Dermis microvascular lymphatic vessel endothelial cell (primary cell): ENCODE measurements at regions not wholly inside any gene's neighbourhood (a gene's known extent, or its start where the extent isn't known, plus 50 kb on each side); places are given as distances from the start of the nearest gene placed in this dataset.

Source experiments
- DNase-seq, 2 donors: peaks; one replicate each; pipeline versions ENCODE4 v3.0.0 to v3.0.0-alpha.2; 2010; ENCODE audit warnings: low read depth in 2 of 2

- no peak for DNase-seq
These were observed 473.5 kb upstream of the RGMA start for GRCh38 chr15:93562395-93563123.

GRCh38 chr15:93557696-93558095 is 468.7 kb upstream of the RGMA start:
- no peak for DNase-seq

DNA sequence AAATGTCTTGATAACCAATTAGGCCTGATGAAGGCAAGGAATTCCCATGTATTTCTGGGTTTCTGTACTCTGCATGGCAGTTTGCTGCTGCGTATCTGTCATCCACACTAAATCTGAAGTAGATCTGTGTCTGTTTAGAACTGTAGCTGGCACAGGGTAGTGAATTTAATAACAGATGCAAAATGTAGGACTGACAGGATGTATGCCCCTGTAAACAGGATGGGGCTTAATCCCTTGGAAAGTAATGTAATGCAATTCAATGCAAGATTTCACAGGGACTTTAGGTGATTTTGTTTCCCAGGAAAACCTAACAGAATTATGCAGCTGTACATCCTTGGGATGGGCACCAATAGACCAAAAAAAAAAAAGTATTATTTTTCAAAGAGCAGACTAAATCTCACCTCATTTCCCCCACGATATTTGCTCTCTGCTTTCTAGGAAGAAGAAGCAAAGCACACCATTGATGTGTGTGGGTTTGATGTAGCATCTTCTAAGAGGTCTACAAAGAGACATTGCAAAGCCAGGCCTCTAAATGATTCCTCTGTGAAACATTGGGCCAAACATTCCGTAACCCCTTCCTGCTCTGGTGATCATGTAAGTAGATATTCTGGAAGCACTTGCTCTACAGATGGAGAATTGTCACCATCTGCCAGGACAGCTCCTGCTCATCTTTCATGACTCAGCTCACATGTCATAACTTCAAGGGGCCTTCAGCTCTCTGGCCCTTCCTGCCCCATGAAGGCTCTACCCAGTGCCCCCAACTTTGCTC is 464.3 kb upstream of the RGMA start:
- no peak for DNase-seq

DNA sequence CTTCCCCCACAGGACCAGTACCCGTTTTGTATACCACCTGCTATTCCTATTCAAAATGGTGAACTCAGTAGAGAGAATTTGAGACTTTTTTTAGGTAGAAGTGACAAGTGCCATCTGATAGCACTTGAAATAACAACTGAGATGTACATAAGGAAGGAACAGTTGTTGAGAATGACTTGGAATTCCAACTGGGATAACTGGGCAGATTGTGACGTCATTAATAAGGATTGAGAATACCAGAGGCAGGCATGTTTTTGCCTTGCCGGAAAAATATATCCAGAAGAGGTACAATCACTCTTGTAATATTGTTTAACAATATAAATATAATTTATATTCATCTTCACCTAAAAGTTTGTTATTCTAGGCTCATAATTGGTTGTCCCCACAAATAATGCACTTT is 454.1 kb upstream of the RGMA start:
- DNase-seq = no peak

- no peak for DNase-seq
These were observed 438.5 kb upstream of the RGMA start for GRCh38 chr15:93527374-93528050.

DNA sequence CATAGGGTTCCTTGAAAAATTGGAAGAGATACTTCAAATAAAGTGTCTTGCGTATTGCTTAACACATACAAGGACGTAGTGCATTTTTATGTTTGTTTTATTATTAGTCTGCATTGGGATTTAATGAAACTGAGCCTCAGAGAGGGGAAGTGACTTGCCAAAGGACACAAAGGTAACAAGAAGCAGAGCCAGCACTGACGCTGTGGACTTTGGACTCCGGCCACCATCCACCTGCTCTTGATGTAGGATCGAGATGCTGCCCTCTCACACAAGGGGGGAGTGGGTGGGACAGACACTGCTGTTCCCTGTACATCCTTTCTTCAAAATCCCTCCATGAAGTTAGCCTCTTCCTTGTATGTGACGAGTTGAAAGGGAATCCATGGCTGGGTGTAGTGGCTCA is 435.4 kb upstream of the RGMA start:
- DNase-seq = no peak

GRCh38 chr15:93523481-93523880 is 434.5 kb upstream of the RGMA start:
- DNase-seq = no peak

- no peak for DNase-seq
These were observed 431.2 kb upstream of the RGMA start for GRCh38 chr15:93520206-93520605.

- no peak for DNase-seq
These were observed 430.6 kb upstream of the RGMA start for GRCh38 chr15:93519599-93519998.

- no peak for DNase-seq
These were observed 428.2 kb upstream of the RGMA start for GRCh38 chr15:93517176-93517575.

GRCh38 chr15:93515256-93516051 is 426.4 kb upstream of the RGMA start:
- DNase-seq = no peak

DNA sequence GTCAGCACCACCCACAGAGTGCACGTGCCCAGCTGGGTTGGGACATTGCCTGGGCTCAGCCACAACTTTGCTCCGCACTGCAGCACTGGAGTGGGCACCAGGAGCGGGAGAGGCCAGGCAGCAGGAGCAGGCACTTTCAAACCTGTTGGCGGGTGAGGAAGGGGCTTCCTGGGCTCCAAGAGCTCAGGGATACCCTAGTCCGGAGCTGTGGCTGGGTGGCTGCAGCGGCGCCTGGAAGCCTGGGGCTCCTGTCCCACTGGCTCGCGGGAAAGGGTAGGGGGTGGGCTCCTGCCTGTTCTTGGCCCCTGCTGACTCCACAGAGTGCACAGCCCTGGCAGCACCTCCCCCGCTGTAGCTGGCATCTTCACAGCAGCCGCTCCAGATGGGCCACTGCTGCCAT is 417.6 kb upstream of the RGMA start:
- DNase-seq = no peak

GRCh38 chr15:93505506-93505905 is 416.5 kb upstream of the RGMA start:
- DNase-seq = no peak

- no peak for DNase-seq
These were observed 412.9 kb upstream of the RGMA start for GRCh38 chr15:93501946-93502345.

GRCh38 chr15:93500155-93500554 is 411.1 kb upstream of the RGMA start:
- no peak for DNase-seq

DNA sequence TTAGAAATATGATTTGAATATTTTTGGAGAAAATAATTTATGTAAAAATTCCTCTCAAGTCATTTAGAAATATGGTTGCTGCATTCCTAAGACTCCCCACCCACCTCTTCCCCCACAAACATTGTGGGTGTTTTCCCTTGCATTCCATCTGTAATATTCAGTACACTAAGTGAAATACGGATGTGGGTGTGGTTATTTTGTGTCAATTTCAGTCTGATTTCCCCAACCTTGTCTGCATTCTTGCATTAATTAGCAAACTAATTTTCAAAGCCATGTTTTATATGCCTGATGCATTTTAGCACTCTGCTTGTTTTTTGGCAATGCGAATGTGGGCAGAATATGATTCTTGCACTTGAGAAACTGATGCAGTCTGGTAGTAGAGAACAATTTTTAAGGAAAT is 408.3 kb upstream of the RGMA start:
- DNase-seq = no peak

- no peak for DNase-seq
These were observed 407.9 kb upstream of the RGMA start for GRCh38 chr15:93496888-93497287.

GRCh38 chr15:93495799-93496637 is 407.0 kb upstream of the RGMA start:
- no peak for DNase-seq

DNA sequence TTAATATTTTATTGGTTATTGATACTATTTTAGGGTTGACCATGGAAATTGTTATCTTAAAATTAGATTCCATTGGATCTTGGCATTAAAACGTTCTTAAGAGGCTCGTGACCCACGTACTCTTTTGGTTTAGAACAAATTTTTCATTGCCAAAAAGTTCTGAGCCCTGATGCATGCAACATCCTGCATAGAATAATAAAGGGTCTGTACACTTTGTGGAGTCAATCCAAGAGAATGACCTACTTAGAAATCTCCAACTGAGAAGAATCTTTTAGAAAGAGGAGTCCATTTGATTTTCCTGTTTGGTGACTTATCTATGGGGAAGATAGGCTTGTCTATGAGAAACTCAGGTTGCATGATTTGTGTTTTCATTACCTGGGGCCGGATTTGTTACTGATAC is 404.2 kb upstream of the RGMA start:
- DNase-seq = no peak

DNA sequence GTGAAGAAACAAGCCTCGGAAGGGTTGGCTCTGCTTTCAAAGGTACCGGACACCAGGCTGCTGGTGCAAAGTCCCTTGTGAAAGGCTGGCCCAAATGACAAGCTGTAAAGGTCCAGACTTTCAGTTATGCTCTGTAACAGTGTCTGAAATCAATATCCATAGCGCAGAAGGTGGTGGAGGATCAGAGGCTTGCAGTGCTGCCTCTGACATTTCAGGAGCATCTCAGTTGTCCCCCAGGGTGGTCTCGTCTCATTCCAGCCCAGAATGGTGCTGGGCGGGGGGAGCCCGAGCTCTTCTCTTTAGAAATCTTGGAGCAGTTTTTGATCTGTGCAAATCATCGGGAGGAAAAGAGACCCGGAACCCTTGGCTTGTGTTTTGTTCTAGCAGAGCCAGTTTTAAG is 402.3 kb upstream of the RGMA start:
- DNase-seq = no peak

DNA sequence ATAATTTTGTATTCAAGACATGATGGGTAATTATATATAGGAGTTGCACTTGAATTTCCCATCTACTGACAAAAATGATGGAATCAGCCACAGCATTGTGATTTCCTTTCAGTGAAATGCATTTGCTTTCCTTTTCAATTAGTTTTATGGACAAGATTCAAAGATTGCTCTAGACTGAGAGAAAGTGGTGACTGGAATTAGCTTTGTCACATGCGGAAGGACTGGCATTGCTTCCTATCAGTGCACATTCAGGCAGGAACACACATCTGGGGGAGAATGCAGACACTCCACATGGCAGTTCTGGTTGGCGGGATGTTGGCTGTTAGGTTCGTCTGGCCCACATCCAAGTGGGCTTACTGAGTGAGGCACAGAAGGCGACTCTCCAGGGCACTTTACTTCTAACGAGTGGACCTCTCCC is 399.3 kb upstream of the RGMA start:
- DNase-seq = no peak
